Sigmoid colon (tissue), 6 donors: ENCODE measurements at regions not wholly inside any gene's neighbourhood (a gene's known extent, or its start where the extent isn't known, plus 50 kb on each side); places are given as distances from the start of the nearest gene placed in this dataset.
"Not testable (repeated sequence)": the region's sequence is repeated elsewhere in the genome, so short reads cannot be mapped to it uniquely, and the experiment has no call there.

Experiments used
- DNase-seq: peaks from one replicate; pipeline ENCODE4 v3.0.0-alpha.2; 2019
- H3K27ac ChIP-seq, 4 donors: fragments of 200-600 bp; sonication (generic); one replicate each; pipeline ENCODE4 v1.5.1; 2016 to 2019; ENCODE audit warnings: mild to moderate bottlenecking in 1 of 4
- H3K27me3 ChIP-seq, 3 donors: fragments of 200-600 bp; sonication (generic); one replicate each; pipeline ENCODE4 v1.5.1; 2019; ENCODE audit warnings: mild to moderate bottlenecking in 1 of 3
- H3K36me3 ChIP-seq, 4 donors: fragments of 200-600 bp; sonication (generic); one replicate each; pipeline ENCODE4 v1.5.1; 2016 to 2019
- H3K4me1 ChIP-seq, 4 donors: fragments of 200-600 bp; sonication (generic); one replicate each; pipeline ENCODE4 v1.5.1; 2017 to 2019
- H3K4me3 ChIP-seq, 4 donors: fragments of 200-600 bp; sonication (generic); one replicate each; pipeline ENCODE4 v1.5.1; 2017 to 2019; ENCODE audit warnings: mild to moderate bottlenecking in 2 of 4, moderate library complexity in 1 of 4
- H3K9me3 ChIP-seq, 4 donors: fragments of 200-600 bp in 3 of 4; sonication (generic) in 3 of 4; one replicate each; pipeline versions ENCODE4 v1.5.1 to v1.6.1; 2013 to 2019
- EP300 ChIP-seq, 4 donors: sonication (generic); formaldehyde crosslinking; IDR thresholded peaks; one replicate each; pipeline ENCODE4 v1.6.1; 2017; ENCODE audit warnings: antibody characterized with exemption in 4 of 4
- POLR2A ChIP-seq, 2 donors: fragments of 450-650 bp; IDR thresholded peaks; one replicate each; pipeline ENCODE4 v1.6.1; 2016; ENCODE audit warnings: antibody characterized with exemption in 2 of 2, mild to moderate bottlenecking in 2 of 2, moderate library complexity in 2 of 2
- POLR2AphosphoS5 ChIP-seq, 4 donors: sonication (generic); formaldehyde crosslinking; IDR thresholded peaks; one replicate each; pipeline ENCODE4 v1.6.1; 2017; ENCODE audit warnings: antibody characterized with exemption in 4 of 4
- WGBS, 2 donors: extraction: QIAGEN DNeasy Blood & Tissue Kit; methylation state at CpG; one replicate each; pipeline ENCODE4 v1.1.7; 2013; 5-methylcytosine and 5-hydroxymethylcytosine counted together
- intact Hi-C: fragments of 100-400 bp; cut with DNase I; formaldehyde crosslinking; loops from one replicate; pipeline ENCODE4 v1.15.1; 2023
- TF ChIP-seq, protein P1 (sequence below), 4 experiments: fragments of 450-650 bp in 3 of 4; fragments of 200-600 bp in 1 of 4; IDR thresholded peaks; one replicate each; pipeline ENCODE4 v1.5.1; 2016 to 2019; ENCODE audit warnings: antibody characterized with exemption in 4 of 4, mild to moderate bottlenecking in 3 of 4, moderate library complexity in 2 of 4
- donor health status: healthy with polysubstance abuse.
- donor health status: healthy.

DNA sequence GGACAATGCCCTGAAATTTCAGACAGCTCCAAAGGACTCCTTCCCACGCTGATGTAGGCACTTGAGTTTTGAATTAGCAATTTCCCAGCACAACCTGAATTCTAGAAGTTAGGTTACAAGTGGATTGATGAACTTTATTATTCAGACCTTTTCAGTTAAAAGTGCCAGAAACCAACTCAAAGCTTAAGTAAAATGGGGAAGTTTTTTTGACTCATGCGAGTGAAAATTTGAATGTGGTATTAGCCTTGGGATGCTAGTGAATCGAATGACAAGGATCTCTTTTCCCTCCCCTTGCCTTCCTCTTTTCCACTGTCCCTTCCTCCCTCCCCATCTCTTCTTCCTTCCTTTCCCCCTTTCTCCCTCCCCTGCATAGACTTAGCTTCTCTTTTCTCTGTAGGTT is 295.1 kb upstream of the PROK2 start:
- intact Hi-C loops: no loop called here
- 65 to 88% methylated on average over 3 of the region's 3 CpGs for WGBS, 2 donors
- H3K4me1 ChIP-seq: peaks cover 0 to 17% (median 12%) of the 10 kb centered on the region in 4 donors

DNA sequence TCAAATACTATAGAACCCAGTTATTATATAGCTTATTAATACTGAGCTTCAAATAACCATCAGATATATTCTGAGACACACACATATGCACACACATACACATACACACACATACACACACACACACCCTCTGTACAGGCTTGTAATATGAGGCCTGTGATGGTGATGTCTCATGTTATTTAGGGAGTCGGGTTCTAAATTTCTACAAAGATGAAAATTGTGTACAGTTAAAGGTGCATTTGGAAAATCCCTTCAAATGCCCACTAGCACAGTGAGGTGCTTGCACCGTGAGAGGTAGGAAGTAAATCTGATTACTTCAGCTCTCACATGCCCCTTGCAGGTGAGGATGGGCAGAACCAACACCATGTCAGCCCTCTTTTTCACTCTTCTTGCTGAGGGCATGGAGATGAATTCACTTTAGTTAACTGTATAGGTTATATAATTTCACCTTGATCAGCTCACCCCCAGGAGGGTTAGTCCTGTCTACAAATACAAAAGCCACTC is 294.5 kb upstream of the PROK2 start:
- H3K4me3 ChIP-seq: no peak overlapping the region
- no peak for DNase-seq
- 66 to 89% methylated on average over 2 of the region's 2 CpGs for WGBS, 2 donors
- H3K4me1 ChIP-seq: peaks cover 0 to 17% (median 12%) of the 10 kb centered on the region in 4 donors
- TF ChIP-seq POLR2AphosphoS5 (IDR thresholded peaks at IDR 0.05): no peak
- no peak for TF ChIP-seq EP300 (IDR thresholded peaks at IDR 0.05)
- TF ChIP-seq, protein P1, sequence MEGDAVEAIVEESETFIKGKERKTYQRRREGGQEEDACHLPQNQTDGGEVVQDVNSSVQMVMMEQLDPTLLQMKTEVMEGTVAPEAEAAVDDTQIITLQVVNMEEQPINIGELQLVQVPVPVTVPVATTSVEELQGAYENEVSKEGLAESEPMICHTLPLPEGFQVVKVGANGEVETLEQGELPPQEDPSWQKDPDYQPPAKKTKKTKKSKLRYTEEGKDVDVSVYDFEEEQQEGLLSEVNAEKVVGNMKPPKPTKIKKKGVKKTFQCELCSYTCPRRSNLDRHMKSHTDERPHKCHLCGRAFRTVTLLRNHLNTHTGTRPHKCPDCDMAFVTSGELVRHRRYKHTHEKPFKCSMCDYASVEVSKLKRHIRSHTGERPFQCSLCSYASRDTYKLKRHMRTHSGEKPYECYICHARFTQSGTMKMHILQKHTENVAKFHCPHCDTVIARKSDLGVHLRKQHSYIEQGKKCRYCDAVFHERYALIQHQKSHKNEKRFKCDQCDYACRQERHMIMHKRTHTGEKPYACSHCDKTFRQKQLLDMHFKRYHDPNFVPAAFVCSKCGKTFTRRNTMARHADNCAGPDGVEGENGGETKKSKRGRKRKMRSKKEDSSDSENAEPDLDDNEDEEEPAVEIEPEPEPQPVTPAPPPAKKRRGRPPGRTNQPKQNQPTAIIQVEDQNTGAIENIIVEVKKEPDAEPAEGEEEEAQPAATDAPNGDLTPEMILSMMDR (IDR thresholded peaks at IDR 0.05): no peak
- no peak for TF ChIP-seq POLR2A (IDR thresholded peaks at IDR 0.05)
- intact Hi-C loops: no loop called here
- no peaks in the 10 kb centered on the region for H3K27me3 ChIP-seq
- no peaks in the 10 kb centered on the region for H3K36me3 ChIP-seq
- H3K27ac ChIP-seq: no peak overlapping the region
- peaks cover 0 to 5% (median 3%) of the 10 kb centered on the region in 4 donors for H3K9me3 ChIP-seq

More for the DNA sequence above, 295.1 kb upstream of the PROK2 start:
- TF ChIP-seq POLR2AphosphoS5 (IDR thresholded peaks at IDR 0.05) (no peak), EP300 (IDR thresholded peaks at IDR 0.05) (no peak), POLR2A (IDR thresholded peaks at IDR 0.05) (no peak)
- TF ChIP-seq, protein P1 (IDR thresholded peaks at IDR 0.05): no peak
- peaks cover 0 to 4% (median 2%) of the 10 kb centered on the region in 4 donors for H3K9me3 ChIP-seq
- H3K4me3 ChIP-seq: no peak overlapping the region
- H3K27me3 ChIP-seq: no peaks in the 10 kb centered on the region
- no peak for DNase-seq
- H3K36me3 ChIP-seq: no peaks in the 10 kb centered on the region
- no peak overlapping the region for H3K27ac ChIP-seq

DNA sequence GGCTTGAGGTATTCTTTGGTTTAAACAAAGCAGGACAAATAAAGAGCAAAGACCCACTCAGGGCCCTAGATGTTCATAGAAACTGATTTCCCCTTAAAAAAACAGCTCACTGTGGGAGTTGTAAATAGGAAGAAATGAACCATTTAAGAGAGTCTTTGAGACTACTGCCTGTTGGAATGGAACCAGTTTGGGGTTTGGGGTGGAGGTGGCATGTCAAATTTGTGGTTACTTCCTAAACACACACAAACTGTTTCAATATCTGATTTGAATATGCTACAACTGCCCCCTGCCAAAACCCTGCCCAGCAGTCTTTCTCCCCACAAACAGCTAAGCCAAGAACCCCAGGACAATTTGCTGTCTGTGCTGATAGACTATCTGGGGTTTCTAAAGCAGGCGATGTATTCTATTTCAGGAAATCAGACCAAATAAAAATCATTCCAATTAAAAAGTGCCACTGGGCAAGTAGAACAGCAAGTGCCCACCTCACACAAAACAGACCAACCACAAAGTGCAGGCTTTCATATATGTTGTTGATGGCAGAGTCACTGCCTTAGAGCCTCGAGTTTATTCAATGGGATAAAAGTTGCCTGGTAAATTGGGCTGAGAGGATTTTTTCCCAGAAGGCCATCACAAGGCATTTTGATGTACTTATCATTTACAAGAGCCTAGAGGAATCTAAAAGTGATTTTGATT is 293.9 kb upstream of the PROK2 start:
- H3K4me3 ChIP-seq: no peak overlapping the region
- TF ChIP-seq POLR2AphosphoS5 (IDR thresholded peaks at IDR 0.05) (no peak), POLR2A (IDR thresholded peaks at IDR 0.05) (no peak)
- peaks cover 0 to 5% (median 3%) of the 10 kb centered on the region in 4 donors for H3K9me3 ChIP-seq
- WGBS, 2 donors: 79 to 89% methylated on average over 2 of the region's 2 CpGs
- intact Hi-C loops: no loop called here
- H3K27ac ChIP-seq: no peak overlapping the region
- DNase-seq: no peak
- no peaks in the 10 kb centered on the region for H3K27me3 ChIP-seq
- H3K4me1 ChIP-seq: peaks cover 0 to 17% (median 12%) of the 10 kb centered on the region in 4 donors
- no peaks in the 10 kb centered on the region for H3K36me3 ChIP-seq

DNA sequence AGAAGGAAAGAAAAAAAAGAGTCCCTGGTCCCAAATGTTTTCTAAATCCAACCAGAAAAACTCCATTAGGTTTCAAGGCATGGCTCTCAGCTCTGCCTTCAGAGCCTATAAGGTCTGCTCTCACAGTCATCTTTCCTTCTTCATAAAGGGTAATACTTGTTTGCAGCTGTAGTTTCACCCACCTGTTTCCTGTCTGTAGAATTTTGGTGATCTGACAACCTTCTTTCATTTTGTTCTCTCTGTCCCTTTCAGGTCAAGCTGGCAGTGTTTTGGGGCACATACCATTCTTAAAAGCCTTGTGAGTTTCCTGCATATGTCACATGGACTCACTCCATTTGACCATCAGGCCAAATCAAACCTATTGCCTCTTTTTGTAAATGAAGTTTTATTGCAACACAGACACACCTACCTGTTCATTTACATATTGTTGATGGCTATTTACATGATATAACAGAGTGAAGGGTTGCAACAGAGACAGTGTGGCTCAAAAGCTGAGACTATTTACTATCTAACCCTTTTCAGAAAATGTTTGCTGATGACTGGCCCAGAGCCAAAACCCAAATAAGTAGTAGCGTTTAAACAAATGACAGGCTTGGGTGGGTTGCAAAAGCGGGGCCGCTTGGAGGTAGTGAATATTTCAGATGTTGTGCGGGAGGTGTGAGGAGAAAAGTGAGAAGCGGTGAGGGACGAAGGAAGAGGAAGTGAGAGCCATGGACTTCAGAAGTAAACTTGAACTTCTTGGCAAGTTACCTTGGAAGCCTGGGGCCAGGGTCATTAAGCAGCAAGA is 292.7 kb upstream of the PROK2 start:
- H3K4me3 ChIP-seq: no peak overlapping the region
- peaks cover 0 to 10% (median 8%) of the 10 kb centered on the region in 4 donors for H3K4me1 ChIP-seq
- peaks cover 0 to 5% (median 3%) of the 10 kb centered on the region in 4 donors for H3K9me3 ChIP-seq
- TF ChIP-seq POLR2A (IDR thresholded peaks at IDR 0.05): no peak
- no peak for TF ChIP-seq POLR2AphosphoS5 (IDR thresholded peaks at IDR 0.05)
- TF ChIP-seq EP300 (IDR thresholded peaks at IDR 0.05): no peak
- TF ChIP-seq, protein P1 (IDR thresholded peaks at IDR 0.05): no peak
- no peak for DNase-seq
- intact Hi-C loops: no loop called here
- 59 to 84% methylated on average over 6 of the region's 6 CpGs for WGBS, 2 donors
- H3K36me3 ChIP-seq: no peaks in the 10 kb centered on the region
- H3K27ac ChIP-seq: no peak overlapping the region
- H3K27me3 ChIP-seq: no peaks in the 10 kb centered on the region

DNA sequence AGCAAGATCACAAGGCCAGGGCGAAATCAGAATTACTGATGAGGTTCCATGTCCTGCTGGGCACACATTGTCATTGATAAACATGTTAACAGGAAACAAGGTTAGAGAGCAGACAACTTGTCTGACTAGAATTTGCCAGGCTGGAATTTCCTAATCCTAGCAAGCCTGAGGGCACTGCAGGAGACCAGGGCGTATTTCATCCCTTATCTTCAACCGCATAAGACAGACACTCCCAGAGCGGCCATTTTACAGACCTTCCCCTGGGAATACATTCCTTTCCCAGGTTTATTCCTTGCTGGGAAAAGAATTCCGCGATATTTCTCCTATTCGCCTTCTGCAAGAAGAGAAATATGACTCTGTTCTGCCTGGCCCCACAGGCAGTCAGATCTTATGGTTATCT is 290.9 kb upstream of the PROK2 start:
- DNase-seq, H3K36me3 ChIP-seq, intact Hi-C loops, H3K9me3 ChIP-seq, H3K4me1 ChIP-seq, H3K27ac ChIP-seq, H3K4me3 ChIP-seq, H3K27me3 ChIP-seq: not testable (repeated sequence)
- WGBS, 2 donors: 83 to 89% methylated on average over 7 of the region's 7 CpGs
